Heart left ventricle (tissue), 13 donors: ENCODE measurements at regions not wholly inside any gene's neighbourhood (a gene's known extent, or its start where the extent isn't known, plus 50 kb on each side); places are given as distances from the start of the nearest gene placed in this dataset.

Experiments used
- POLR2A ChIP-seq, 2 donors: fragments of 450-650 bp; IDR thresholded peaks; one replicate each; pipeline ENCODE4 v1.6.1; 2017; ENCODE audit warnings: antibody characterized with exemption in 2 of 2, mild to moderate bottlenecking in 2 of 2, moderate library complexity in 2 of 2
- TF ChIP-seq, protein P1 (sequence below), 12 donors: fragments of 200-600 bp; sonication (generic) in 4 of 12; IDR thresholded peaks; one replicate each; pipeline versions ENCODE4 v1.5.0 to v1.8.0; 2018 to 2022; ENCODE audit warnings: antibody characterized with exemption in 12 of 12, mild to moderate bottlenecking in 5 of 12
- donor health status: ischemic (EF 13 %, LVEDD 7.1; RV severe dilation, severe dysfunction).
- donor health status: DM: no; HTN: yes; CAD: no.
- donor health status: DM: no; HTN: no; CAD: no.
- donor health status: ischemic (EF 25% LVEDD 6.9; RV normal size, moderate dysfunction).
- donor health status: ischemic (EF 25% LVEDD 5.7; RV mildly dilated, moderate dysfunction).
- donor health status: ischemic (EF 35%, LVEDD 5.7; RV mildly dilated, moderate dysfunction).
- donor health status: nonischemic (EF 11% LVEDD 7.7; RV severe dilation, severe dysfunction).
- donor health status: DM: yes; HTN: yes; CAD: no.
- donor health status: PGD.
- donor health status: ischemic (EF 29% LVEDD 5.4; RV normal size, mild dysfunction).
- donor health status: nonischemic (EF 23%, LVEDD 6.1; RV moderate dilation, normal function).

DNA sequence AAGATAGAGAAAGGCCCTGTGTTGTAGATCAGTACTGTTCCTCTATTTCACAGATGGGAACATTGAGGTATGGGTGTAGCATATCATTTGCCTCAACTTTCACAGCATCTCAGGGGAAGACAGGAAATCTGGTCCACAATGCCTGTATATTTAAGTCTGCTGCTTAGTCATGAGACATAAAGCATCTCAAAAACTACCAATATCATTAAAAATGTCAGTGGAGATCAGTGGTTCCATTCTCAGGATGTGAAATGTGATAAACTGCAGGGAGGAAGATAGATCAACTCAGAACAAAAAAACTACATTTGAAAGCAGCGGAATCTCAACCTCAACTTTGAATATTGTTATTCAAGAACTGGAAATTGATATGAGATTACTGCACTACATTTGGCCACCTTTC is 192.9 kb upstream of the PREP start:
- TF ChIP-seq, protein P1, sequence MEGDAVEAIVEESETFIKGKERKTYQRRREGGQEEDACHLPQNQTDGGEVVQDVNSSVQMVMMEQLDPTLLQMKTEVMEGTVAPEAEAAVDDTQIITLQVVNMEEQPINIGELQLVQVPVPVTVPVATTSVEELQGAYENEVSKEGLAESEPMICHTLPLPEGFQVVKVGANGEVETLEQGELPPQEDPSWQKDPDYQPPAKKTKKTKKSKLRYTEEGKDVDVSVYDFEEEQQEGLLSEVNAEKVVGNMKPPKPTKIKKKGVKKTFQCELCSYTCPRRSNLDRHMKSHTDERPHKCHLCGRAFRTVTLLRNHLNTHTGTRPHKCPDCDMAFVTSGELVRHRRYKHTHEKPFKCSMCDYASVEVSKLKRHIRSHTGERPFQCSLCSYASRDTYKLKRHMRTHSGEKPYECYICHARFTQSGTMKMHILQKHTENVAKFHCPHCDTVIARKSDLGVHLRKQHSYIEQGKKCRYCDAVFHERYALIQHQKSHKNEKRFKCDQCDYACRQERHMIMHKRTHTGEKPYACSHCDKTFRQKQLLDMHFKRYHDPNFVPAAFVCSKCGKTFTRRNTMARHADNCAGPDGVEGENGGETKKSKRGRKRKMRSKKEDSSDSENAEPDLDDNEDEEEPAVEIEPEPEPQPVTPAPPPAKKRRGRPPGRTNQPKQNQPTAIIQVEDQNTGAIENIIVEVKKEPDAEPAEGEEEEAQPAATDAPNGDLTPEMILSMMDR (IDR thresholded peaks at IDR 0.05) = no peak
- TF ChIP-seq POLR2A (IDR thresholded peaks at IDR 0.05) = no peak
